ENCODE measurements at regions not wholly inside any gene's neighbourhood (a gene's known extent, or its start where the extent isn't known, plus 50 kb on each side); places are given as distances from the start of the nearest gene placed in this dataset.

GRCh38 chr17:72474243-72474642, 353.4 kb downstream of the SOX9 start:
- CTCF ChIA-PET: no interaction called here
- Mint-ChIP-seq H3K27me3 (ENCODE audit: low read depth) (0 out of 2 replicates have a peak, but pooled peaks cover 3% of the 10 kb centered on the region), H3K27ac (no peak overlapping the region), H3K4me3 (no peak overlapping the region), H3K36me3 (no peaks in the 10 kb centered on the region), H3K4me1 (peaks cover 54% of the 10 kb centered on the region), H3K9me3 (0 out of 2 replicates have a peak, but pooled peaks cover 6% of the 10 kb centered on the region)
- ATAC-seq: no peak
- TF ChIP-seq TP53 (CRISPR knock-in tag; IDR thresholded peaks at IDR 0.05): no peak
- no peak for TF ChIP-seq SP1 (CRISPR knock-in tag; conservative IDR thresholded peaks at IDR 0.05)
- TF ChIP-seq ZBTB21 (CRISPR knock-in tag; IDR thresholded peaks at IDR 0.05; ENCODE audit: borderline replicate concordance): no peak
- no peak for TF ChIP-seq PRRX2 (CRISPR knock-in tag; IDR thresholded peaks at IDR 0.05)
- no peak for TF ChIP-seq CBFB (CRISPR knock-in tag; IDR thresholded peaks at IDR 0.05; ENCODE audit: low read depth)
- no peak for TF ChIP-seq AR (CRISPR knock-in tag; IDR thresholded peaks at IDR 0.05)
- no peak for TF ChIP-seq PRDM15 (CRISPR knock-in tag; IDR thresholded peaks at IDR 0.05)
- no peak for TF ChIP-seq E2F1 (CRISPR knock-in tag; IDR thresholded peaks at IDR 0.05)
- TF ChIP-seq USF2 (CRISPR knock-in tag; IDR thresholded peaks at IDR 0.05): no peak
- no peak for TF ChIP-seq E2F5 (CRISPR knock-in tag; IDR thresholded peaks at IDR 0.05)
- no peak for TF ChIP-seq HMGXB4 (CRISPR knock-in tag; IDR thresholded peaks at IDR 0.05)
- no peak for TF ChIP-seq GABPB1 (CRISPR knock-in tag; IDR thresholded peaks at IDR 0.05)
- TF ChIP-seq ARID4B (CRISPR knock-in tag; IDR thresholded peaks at IDR 0.05; ENCODE audit: borderline replicate concordance): no peak
- TF ChIP-seq NFYB (CRISPR knock-in tag; conservative IDR thresholded peaks at IDR 0.05; ENCODE audit: low read depth): no peak
- TF ChIP-seq JUN (CRISPR knock-in tag; IDR thresholded peaks at IDR 0.05): no peak
- TF ChIP-seq STAT6 (CRISPR knock-in tag; conservative IDR thresholded peaks at IDR 0.05; ENCODE audit: low read depth): no peak
- no peak for TF ChIP-seq ATF1 (CRISPR knock-in tag; IDR thresholded peaks at IDR 0.05)
- POLR2A ChIA-PET: no interaction called here
- DNase-seq (ENCODE audit: low spot score): no peak

All from WTC11 (cell line).